HEK293 (cell line): ENCODE measurements at regions not wholly inside any gene's neighbourhood (a gene's known extent, or its start where the extent isn't known, plus 50 kb on each side); places are given as distances from the start of the nearest gene placed in this dataset.
"Not testable (repeated sequence)": the region's sequence is repeated elsewhere in the genome, so short reads cannot be mapped to it uniquely, and the experiment has no call there.

Source experiments
- CTCF ChIA-PET: fragments of 350-600 bp; formaldehyde crosslinking; extraction: SDS; loops from one replicate; lab custom pipeline; 2021; ENCODE audit warnings: antibody characterized with exemption; lab: Yijun Ruan, JAX
- POLR2A ChIA-PET: fragments of 300-600 bp; formaldehyde crosslinking; extraction: SDS; loops from one replicate; lab custom pipeline; 2020; ENCODE audit warnings: antibody characterized with exemption, inconsistent platforms; lab: Yijun Ruan, JAX
- H3K27ac ChIP-seq: fragments of 200-500 bp; sonication (Bioruptor generic); 2 replicates; pipeline ENCODE4 v1.5.1; 2014; ENCODE audit warnings: low read depth, low read length, control low read depth, inconsistent platforms; ENCODE audit errors: extremely low read depth
- H3K36me3 ChIP-seq, 2 experiments: fragments of 200-500 bp in 1 of 2; sonication (Bioruptor generic) in 1 of 2; 1 replicate in 1 of 2; 2 replicates in 1 of 2; pipeline ENCODE4 v1.5.1; 2014 to 2017; ENCODE audit warnings: inconsistent platforms in 2 of 2, low read length in 2 of 2; ENCODE audit not compliant: control insufficient read depth in 2 of 2, insufficient read depth in 1 of 2
- H3K4me1 ChIP-seq: fragments of 200-500 bp; sonication (Bioruptor generic); 2 replicates; pipeline ENCODE4 v1.5.1; 2014; ENCODE audit warnings: mild to moderate bottlenecking, low read length, inconsistent platforms; ENCODE audit not compliant: control insufficient read depth, insufficient read depth
- H3K4me3 ChIP-seq: 2 replicates; pipeline ENCODE4 v1.5.1; 2011; ENCODE audit warnings: low read depth, mild to moderate bottlenecking, control low read depth, low read length, moderate library complexity
- H3K9me3 ChIP-seq: fragments of 200-500 bp; sonication (Bioruptor generic); 2 replicates; pipeline ENCODE4 v1.5.1; 2014; ENCODE audit warnings: low read depth, low read length, inconsistent platforms; ENCODE audit not compliant: control insufficient read depth, insufficient read depth
- HOXC10 ChIP-seq: sonication (generic); formaldehyde crosslinking; IDR thresholded peaks from 2 replicates; pipeline ENCODE4 v1.8.1; 2023; ENCODE audit warnings: mild to moderate bottlenecking, missing genetic modification reagents
- KLF17 ChIP-seq: fragments of 450-650 bp; formaldehyde crosslinking; IDR thresholded peaks from 2 replicates; pipeline ENCODE4 v1.5.1; 2016; ENCODE audit warnings: missing biosample characterization, missing genetic modification characterization
- RBAK ChIP-seq: fragments of 450-650 bp; formaldehyde crosslinking; IDR thresholded peaks from 2 replicates; pipeline ENCODE4 v1.5.1; 2016; ENCODE audit warnings: missing biosample characterization, missing genetic modification characterization
- REPIN1 ChIP-seq: fragments of 450-650 bp; formaldehyde crosslinking; IDR thresholded peaks from 2 replicates; pipeline ENCODE4 v1.5.1; 2017; ENCODE audit warnings: missing biosample characterization, missing genetic modification characterization, low read depth
- SCRT2 ChIP-seq: fragments of 450-650 bp; formaldehyde crosslinking; IDR thresholded peaks from 2 replicates; pipeline ENCODE4 v1.5.1; 2016; ENCODE audit warnings: missing biosample characterization, missing genetic modification characterization
- ZBTB17 ChIP-seq: fragments of 450-650 bp; formaldehyde crosslinking; IDR thresholded peaks from 2 replicates; pipeline ENCODE4 v1.5.1; 2016; ENCODE audit warnings: missing biosample characterization, missing genetic modification characterization
- ZBTB20 ChIP-seq: fragments of 450-650 bp; formaldehyde crosslinking; IDR thresholded peaks from 2 replicates; pipeline ENCODE4 v1.5.1; 2016; ENCODE audit warnings: missing biosample characterization, missing genetic modification characterization
- ZBTB48 ChIP-seq: fragments of 450-650 bp; formaldehyde crosslinking; IDR thresholded peaks from 2 replicates; pipeline ENCODE4 v1.5.1; 2016; ENCODE audit warnings: missing biosample characterization, missing genetic modification characterization
- ZFP41 ChIP-seq: fragments of 450-650 bp; formaldehyde crosslinking; IDR thresholded peaks from 2 replicates; pipeline ENCODE4 v1.5.1; 2016; ENCODE audit warnings: missing biosample characterization, missing genetic modification characterization, borderline replicate concordance
- ZNF10 ChIP-seq: fragments of 450-650 bp; formaldehyde crosslinking; IDR thresholded peaks from 2 replicates; pipeline ENCODE4 v1.5.1; 2017; ENCODE audit warnings: missing biosample characterization, missing genetic modification characterization
- ZNF155 ChIP-seq: fragments of 450-650 bp; formaldehyde crosslinking; IDR thresholded peaks from 2 replicates; pipeline ENCODE4 v1.5.1; 2016; ENCODE audit warnings: missing biosample characterization, missing genetic modification characterization
- ZNF157 ChIP-seq: fragments of 450-650 bp; formaldehyde crosslinking; IDR thresholded peaks from 2 replicates; pipeline ENCODE4 v1.5.1; 2016; ENCODE audit warnings: missing biosample characterization, missing genetic modification characterization
- ZNF202 ChIP-seq: fragments of 450-650 bp; formaldehyde crosslinking; IDR thresholded peaks from 2 replicates; pipeline ENCODE4 v1.5.1; 2016; ENCODE audit warnings: missing biosample characterization, missing genetic modification characterization, borderline replicate concordance
- ZNF292 ChIP-seq: fragments of 450-650 bp; formaldehyde crosslinking; IDR thresholded peaks from 2 replicates; pipeline ENCODE4 v1.5.1; 2016; ENCODE audit warnings: low read depth, missing biosample characterization, missing genetic modification characterization, borderline replicate concordance
- ZNF350 ChIP-seq: fragments of 450-650 bp; formaldehyde crosslinking; IDR thresholded peaks from 2 replicates; pipeline ENCODE4 v1.5.0; 2017; ENCODE audit warnings: missing biosample characterization, mild to moderate bottlenecking, missing genetic modification characterization
- ZNF37A ChIP-seq: fragments of 450-650 bp; IDR thresholded peaks from 2 replicates; pipeline ENCODE4 v1.5.1; 2018; ENCODE audit warnings: missing biosample characterization, missing genetic modification characterization
- ZNF76 ChIP-seq: fragments of 450-650 bp; formaldehyde crosslinking; IDR thresholded peaks from 2 replicates; pipeline ENCODE4; 2016; ENCODE audit warnings: low read depth, missing biosample characterization, missing genetic modification characterization, borderline replicate concordance
- ZNF843 ChIP-seq: fragments of 450-650 bp; formaldehyde crosslinking; IDR thresholded peaks from 2 replicates; pipeline ENCODE4 v1.5.1; 2016; ENCODE audit warnings: missing biosample characterization, missing genetic modification characterization
- ZXDB ChIP-seq: fragments of 450-650 bp; formaldehyde crosslinking; IDR thresholded peaks from 2 replicates; pipeline ENCODE4 v1.5.1; 2016; ENCODE audit warnings: missing biosample characterization, missing genetic modification characterization

- Histone ChIP-seq H3K4me1 (no peaks in the 10 kb centered on the region), H3K27ac (no peak overlapping the region), H3K9me3 (no peaks in the 10 kb centered on the region), H3K36me3 (no peaks in the 10 kb centered on the region), H3K4me3 (no peak overlapping the region)
- TF ChIP-seq RBAK (no peak), ZNF843 (tag by site-specific recombination) (no peak), ZBTB48 (tag by site-specific recombination) (no peak), ZNF37A (tag by site-specific recombination) (no peak), ZFP41 (no peak), SCRT2 (no peak), REPIN1 (no peak), ZNF350 (tag by site-specific recombination) (no peak), ZBTB17 (tag by site-specific recombination) (no peak), ZNF157 (no peak), ZNF10 (tag by site-specific recombination) (no peak), ZNF202 (no peak), KLF17 (tag by site-specific recombination) (no peak), HOXC10 (CRISPR knock-in tag) (no peak)
- ChIA-PET POLR2A (no interaction called here), CTCF (no interaction called here)
Observed at GRCh38 chr11:133635244-133635739, 103.0 kb upstream of the OPCML start.

DNA sequence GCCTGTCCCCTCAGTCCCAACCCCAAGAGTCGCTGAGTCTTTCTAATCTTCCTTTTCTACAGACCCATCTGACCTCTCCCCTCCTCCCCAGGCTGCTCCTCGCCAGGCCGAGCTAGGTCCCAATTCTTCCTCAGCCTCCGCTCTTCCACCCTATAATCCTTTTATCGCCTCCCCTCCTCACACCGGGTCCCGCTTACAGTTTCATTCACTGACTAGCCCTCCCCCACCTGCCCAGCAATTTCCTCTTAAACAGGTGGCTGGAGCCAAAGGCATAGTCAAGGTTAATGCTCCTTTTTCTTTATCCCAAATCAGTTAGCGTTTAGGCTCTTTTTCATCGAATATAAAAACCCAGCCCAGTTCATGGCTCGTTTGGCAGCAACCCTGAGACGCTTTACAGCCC lies 96.1 kb upstream of the OPCML start:
- CTCF ChIA-PET, H3K4me1 ChIP-seq, H3K27ac ChIP-seq, POLR2A ChIA-PET, H3K36me3 ChIP-seq, H3K4me3 ChIP-seq, H3K9me3 ChIP-seq: not testable (repeated sequence)

DNA sequence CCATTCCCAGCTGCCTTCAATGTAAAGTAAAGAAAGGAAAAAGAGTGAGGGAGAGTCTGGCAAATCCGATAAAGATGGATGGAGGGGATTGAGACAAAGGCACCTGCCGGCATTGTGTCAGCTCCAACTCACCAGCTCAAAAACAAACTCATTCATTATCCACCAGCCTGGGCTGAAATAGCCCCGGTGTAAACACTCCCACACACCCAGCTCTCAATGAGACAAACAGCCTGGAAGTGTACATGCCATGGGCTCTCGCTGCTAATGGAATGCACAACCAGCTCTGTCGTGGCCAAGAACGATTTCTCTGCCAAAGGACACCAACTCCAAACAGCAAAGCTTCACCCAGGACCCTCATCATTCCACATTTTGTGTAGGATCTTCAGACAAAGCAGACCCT lies 89.3 kb upstream of the OPCML start:
- Histone ChIP-seq H3K36me3 (no peaks in the 10 kb centered on the region), H3K4me3 (no peak overlapping the region), H3K9me3 (no peaks in the 10 kb centered on the region), H3K27ac (no peak overlapping the region), H3K4me1 (no peaks in the 10 kb centered on the region)
- TF ChIP-seq ZNF155 (tag by site-specific recombination) (no peak), REPIN1 (no peak)
- ChIA-PET POLR2A (no interaction called here), CTCF (interaction anchor here (0.5 to 1.4 kb wide), 3 partner anchors 165 to 230 kb away, joined by 3 to 4 read pairs (median 4); no protein-coding TSS in a partner anchor)

DNA sequence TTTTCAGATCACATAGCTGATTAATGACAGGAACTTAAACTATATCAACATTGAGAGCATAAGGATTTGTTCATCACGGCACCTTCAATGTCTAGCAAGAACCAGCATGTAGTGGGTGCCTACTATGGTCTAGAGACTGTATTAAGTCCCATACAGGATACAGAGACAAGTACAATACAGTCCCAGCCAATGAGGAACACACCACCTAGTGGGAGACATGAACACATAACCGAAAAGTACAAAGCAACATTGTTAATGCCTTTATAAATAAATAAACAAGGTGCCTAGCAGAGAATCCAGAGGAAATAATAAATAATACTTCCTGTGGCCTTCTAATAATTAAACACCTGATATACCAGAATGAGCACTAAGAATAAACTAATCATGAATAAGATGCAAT lies 87.7 kb upstream of the OPCML start:
- POLR2A ChIA-PET = no interaction called here
- no peaks in the 10 kb centered on the region for H3K36me3 ChIP-seq
- TF ChIP-seq ZNF76 (tag by site-specific recombination) (no peak), ZNF292 (tag by site-specific recombination) (no peak), ZXDB (no peak), ZBTB20 (tag by site-specific recombination) (no peak), ZNF202 (no peak)
- TF ChIP-seq, all 188 proteins: peak for 0
- no peaks in the 10 kb centered on the region for H3K4me1 ChIP-seq
- CTCF ChIA-PET = interaction anchor here (1.0 kb wide), 1 partner anchor 14 kb away, joined by 3 read pairs; no protein-coding TSS in a partner anchor
- no peak overlapping the region for H3K4me3 ChIP-seq
- H3K9me3 ChIP-seq = no peaks in the 10 kb centered on the region
- H3K27ac ChIP-seq = no peak overlapping the region
